K562 (cell line): ENCODE measurements at regions not wholly inside any gene's neighbourhood (a gene's known extent, or its start where the extent isn't known, plus 50 kb on each side); places are given as distances from the start of the nearest gene placed in this dataset.

Experiments
- ATAC-seq: fragments of 200-7000 bp; cut with Tn5 transposase; 3 replicates; pipeline ENCODE4 v1.9.1; 2020; ENCODE audit warnings: moderate library complexity
- BruUV-seq: library from RNA; stranded (reverse); fragments of 400-500 nt; replicated peaks from 2 replicates; lab custom pipeline; 2021; lab: Mats Ljungman, UMichigan
- CTCF ChIA-PET: fragments of 300-600 bp; formaldehyde crosslinking; extraction: SDS; loops from one replicate; lab custom pipeline; 2021; ENCODE audit warnings: low intra/inter-chr PET ratio; lab: Yijun Ruan, JAX
- POLR2A ChIA-PET: fragments of 300-600, 350-650 bp; sonication (Branson Sonifier 250); formaldehyde crosslinking; extraction: SDS; loops from one replicate; lab custom pipeline; 2021; ENCODE audit warnings: antibody characterized with exemption, inconsistent platforms; lab: Yijun Ruan, JAX
- DNase-seq, 4 experiments: peaks; one replicate each; pipeline versions ENCODE4 v3.0.0 to v3.0.0-alpha.2; 2011 to 2018; ENCODE audit warnings: low spot score in 3 of 4, mixed read lengths in 3 of 4; ENCODE audit errors: extremely low read depth in 1 of 4
- FAIRE-seq: peaks from 2 replicates; lab custom pipeline; 2011; peaks lifted over from hg19 to GRCh38; lab: Jason Lieb, UNC
- H2AFZ ChIP-seq: 2 replicates; pipeline ENCODE4 v1.6.0; 2011; ENCODE audit warnings: low read depth, low read length, control low read depth, inconsistent platforms
- H3K27ac ChIP-seq: fragments of 200-600 bp; 3 replicates; pipeline ENCODE4 v1.8.0; 2011; ENCODE audit warnings: low read depth, mild to moderate bottlenecking, control low read depth, inconsistent platforms, low read length, moderate library complexity, mixed read lengths; ENCODE audit errors: extremely low read depth
- H3K27me3 ChIP-seq, 2 experiments: fragments of 300-600 bp in 1 of 2; 2 replicates in 1 of 2; 3 replicates in 1 of 2; pipeline versions ENCODE4 v1.6.0 to v1.8.0; 2011; ENCODE audit warnings: inconsistent platforms in 2 of 2, low read length in 2 of 2, mild to moderate bottlenecking in 1 of 2, mixed read lengths in 1 of 2, moderate library complexity in 1 of 2; ENCODE audit not compliant: control insufficient read depth in 2 of 2, insufficient read depth in 2 of 2
- H3K36me3 ChIP-seq: fragments of 300-600 bp; 3 replicates; pipeline ENCODE4 v1.8.0; 2011; ENCODE audit warnings: mild to moderate bottlenecking, low read length, inconsistent platforms; ENCODE audit not compliant: control insufficient read depth, insufficient read depth
- H3K4me1 ChIP-seq, 2 experiments: fragments of 200-600 bp in 1 of 2; replicated peaks in 1 of 2; 2 replicates in 1 of 2; 3 replicates in 1 of 2; pipeline versions ENCODE4 v1.5.1 to v1.8.0; 2011; ENCODE audit warnings: inconsistent platforms in 2 of 2, low read length in 2 of 2, mild to moderate bottlenecking in 1 of 2, mixed read lengths in 1 of 2, moderate library complexity in 1 of 2; ENCODE audit not compliant: control insufficient read depth in 2 of 2, insufficient read depth in 2 of 2
- H3K4me2 ChIP-seq: 2 replicates; pipeline ENCODE4 v1.6.1; 2011; ENCODE audit warnings: low read length, control low read depth, inconsistent platforms, mixed read lengths; ENCODE audit not compliant: insufficient read depth
- H3K4me3 ChIP-seq: fragments of 200-600 bp; sonication (generic), shearing (Covaris generic); 2 replicates; pipeline ENCODE4 v1.5.1; 2016; ENCODE audit warnings: control low read depth, inconsistent platforms
- H3K79me2 ChIP-seq: fragments of 200-600 bp; 3 replicates; pipeline ENCODE4 v1.8.0; 2011; ENCODE audit warnings: low read length, inconsistent platforms; ENCODE audit not compliant: control insufficient read depth, insufficient read depth
- H3K9ac ChIP-seq, 2 experiments: 2 replicates each; pipeline versions ENCODE4 v1.6.0 to v1.6.1; 2011; ENCODE audit warnings: low read depth in 2 of 2, low read length in 2 of 2, control low read depth in 1 of 2, inconsistent platforms in 1 of 2, mild to moderate bottlenecking in 1 of 2, mixed read lengths in 1 of 2; ENCODE audit not compliant: insufficient read depth in 1 of 2
- H3K9me1 ChIP-seq: one replicate; pipeline ENCODE4 v1.6.0; 2011; ENCODE audit warnings: inconsistent platforms, mild to moderate bottlenecking, low read length, moderate library complexity; ENCODE audit not compliant: control insufficient read depth, insufficient read depth
- H3K9me3 ChIP-seq: replicated peaks from 2 replicates; pipeline ENCODE4 v1.5.1; 2011; ENCODE audit warnings: low read depth, low read length, inconsistent platforms; ENCODE audit not compliant: control insufficient read depth, insufficient read depth
- H4K20me1 ChIP-seq: replicated peaks from 2 replicates; pipeline ENCODE4 v1.6.1; 2011; ENCODE audit warnings: low read length, inconsistent platforms, mixed read lengths; ENCODE audit not compliant: control insufficient read depth, insufficient read depth
- ADNP ChIP-seq: fragments of 200-800 bp; sonication (Bioruptor generic); IDR thresholded peaks from 2 replicates; pipeline ENCODE4 v1.6.1; 2016; ENCODE audit warnings: missing genetic modification characterization, missing compliant biosample characterization
- BCOR ChIP-seq: fragments of 450-650 bp; IDR thresholded peaks from 2 replicates; pipeline ENCODE4 v1.6.1; 2016
- ETS2 ChIP-seq: IDR thresholded peaks from 2 replicates; pipeline ENCODE4 v1.6.1; 2016; ENCODE audit warnings: borderline replicate concordance, missing genetic modification characterization, mild to moderate bottlenecking, moderate library complexity, missing compliant biosample characterization; ENCODE audit not compliant: poor library complexity, severe bottlenecking
- IFI16 ChIP-seq: fragments of 250-450 bp; sonication (Bioruptor Pico); IDR thresholded peaks from 2 replicates; pipeline ENCODE4 v2.1.2; 2022; ENCODE audit warnings: mild to moderate bottlenecking, inconsistent platforms
- LARP7 ChIP-seq: fragments of 450-650 bp; IDR thresholded peaks from 2 replicates; pipeline ENCODE4 v1.6.1; 2016
- MBD2 ChIP-seq: sonication (generic); IDR thresholded peaks from 2 replicates; pipeline ENCODE4 v1.6.1; 2016; ENCODE audit warnings: low read depth, borderline replicate concordance
- WGBS: fragments of 100-300 bp; shearing (Covaris generic); methylation state at CpG from one replicate; pipeline ENCODE4 v1.1.6; 2016; ENCODE audit warnings: low coverage, mixed read lengths; ENCODE audit not compliant: insufficient coverage; ENCODE audit errors: missing lambda C conversion rate; 5-methylcytosine and 5-hydroxymethylcytosine counted together
- in situ Hi-C: fragments of 300-500 bp; cut with MboI; formaldehyde crosslinking; loops from 4 replicates; pipeline ENCODE4 v1.15.0; 2018; ENCODE audit warnings: inconsistent platforms, mixed read lengths
- intact Hi-C: fragments of 100-400 bp; cut with micrococcal nuclease; formaldehyde crosslinking; loops from 2 replicates; pipeline ENCODE4 v1.14.2; 2022
- TF ChIP-seq, protein P1 (sequence below), 2 experiments: fragments of 450-650 bp in 1 of 2; IDR thresholded peaks; 2 replicates each; pipeline ENCODE4 v1.6.1; 2011 to 2017; ENCODE audit warnings: low read depth in 2 of 2, antibody characterized with exemption in 1 of 2, borderline replicate concordance in 1 of 2, low read length in 1 of 2, mild to moderate bottlenecking in 1 of 2, mixed read lengths in 1 of 2; ENCODE audit not compliant: control insufficient read depth in 1 of 2
- TF ChIP-seq, protein P2 (sequence below): fragments of 250-450 bp; sonication (Bioruptor Pico); IDR thresholded peaks from 2 replicates; pipeline ENCODE4 v1.8.0; 2021; ENCODE audit warnings: mild to moderate bottlenecking, moderate library complexity
- TF ChIP-seq, protein P3 (sequence below), 2 experiments: IDR thresholded peaks; 2 replicates each; pipeline ENCODE4 v1.6.1; 2011; ENCODE audit warnings: borderline replicate concordance in 1 of 2, control low read depth in 1 of 2, low read depth in 1 of 2, low read length in 1 of 2, mild to moderate bottlenecking in 1 of 2, mixed read lengths in 1 of 2, moderate library complexity in 1 of 2; ENCODE audit not compliant: insufficient read depth in 1 of 2, insufficient read length in 1 of 2, poor library complexity in 1 of 2, severe bottlenecking in 1 of 2; ENCODE audit errors: extremely low read depth in 1 of 2
- TF ChIP-seq, protein P4 (sequence below): fragments of 450-650 bp; formaldehyde crosslinking; IDR thresholded peaks from 2 replicates; pipeline ENCODE4 v1.4.0; 2020; ENCODE audit warnings: mild to moderate bottlenecking, moderate library complexity
- TF ChIP-seq, protein P5 (sequence below): IDR thresholded peaks from 2 replicates; pipeline ENCODE4 v1.6.1; 2011; ENCODE audit not compliant: insufficient read length; ENCODE audit errors: extremely low read depth

DNA sequence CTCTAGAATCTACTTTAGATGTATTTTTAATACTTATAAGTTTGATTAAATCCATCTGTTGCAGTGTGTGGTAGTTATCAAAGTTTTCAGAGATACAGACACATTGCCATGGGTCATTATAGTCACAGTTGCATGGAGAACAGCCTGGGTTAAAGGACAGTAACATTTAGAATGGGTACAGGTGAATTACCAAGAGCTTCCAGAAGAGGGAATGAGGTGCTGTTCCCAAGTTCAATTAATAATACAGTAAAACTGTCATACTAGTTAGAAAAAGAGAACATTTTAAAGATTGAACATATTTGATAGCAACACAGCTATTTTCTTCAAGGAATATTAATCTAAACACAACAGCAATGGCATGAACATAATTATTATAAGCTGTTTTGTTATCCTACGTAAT is 322.6 kb upstream of the SLC10A2 start:
- POLR2A ChIA-PET: no interaction called here
- Histone ChIP-seq H4K20me1 (no peaks in the 10 kb centered on the region), H3K9ac (no peak overlapping the region), H3K4me2 (no peak overlapping the region), H2AFZ (no peak overlapping the region), H3K79me2 (no peaks in the 10 kb centered on the region), H3K9me3 (no peaks in the 10 kb centered on the region), H3K27ac (no peak overlapping the region), H3K36me3 (no peaks in the 10 kb centered on the region), H3K4me1 (no peaks in the 10 kb centered on the region), H3K4me3 (no peak overlapping the region), H3K9me1 (no peaks in the 10 kb centered on the region), H3K27me3 (no peaks in the 10 kb centered on the region)
- no peak for DNase-seq
- no peak for ATAC-seq
- 0% methylated on average over 1 of the region's 1 CpG for WGBS
- no peak for FAIRE-seq
- CTCF ChIA-PET: no interaction called here
- in situ Hi-C loops: no loop called here
- no TSS peak for BruUV-seq
- intact Hi-C loops: no loop called here
- TF ChIP-seq, protein P1, sequence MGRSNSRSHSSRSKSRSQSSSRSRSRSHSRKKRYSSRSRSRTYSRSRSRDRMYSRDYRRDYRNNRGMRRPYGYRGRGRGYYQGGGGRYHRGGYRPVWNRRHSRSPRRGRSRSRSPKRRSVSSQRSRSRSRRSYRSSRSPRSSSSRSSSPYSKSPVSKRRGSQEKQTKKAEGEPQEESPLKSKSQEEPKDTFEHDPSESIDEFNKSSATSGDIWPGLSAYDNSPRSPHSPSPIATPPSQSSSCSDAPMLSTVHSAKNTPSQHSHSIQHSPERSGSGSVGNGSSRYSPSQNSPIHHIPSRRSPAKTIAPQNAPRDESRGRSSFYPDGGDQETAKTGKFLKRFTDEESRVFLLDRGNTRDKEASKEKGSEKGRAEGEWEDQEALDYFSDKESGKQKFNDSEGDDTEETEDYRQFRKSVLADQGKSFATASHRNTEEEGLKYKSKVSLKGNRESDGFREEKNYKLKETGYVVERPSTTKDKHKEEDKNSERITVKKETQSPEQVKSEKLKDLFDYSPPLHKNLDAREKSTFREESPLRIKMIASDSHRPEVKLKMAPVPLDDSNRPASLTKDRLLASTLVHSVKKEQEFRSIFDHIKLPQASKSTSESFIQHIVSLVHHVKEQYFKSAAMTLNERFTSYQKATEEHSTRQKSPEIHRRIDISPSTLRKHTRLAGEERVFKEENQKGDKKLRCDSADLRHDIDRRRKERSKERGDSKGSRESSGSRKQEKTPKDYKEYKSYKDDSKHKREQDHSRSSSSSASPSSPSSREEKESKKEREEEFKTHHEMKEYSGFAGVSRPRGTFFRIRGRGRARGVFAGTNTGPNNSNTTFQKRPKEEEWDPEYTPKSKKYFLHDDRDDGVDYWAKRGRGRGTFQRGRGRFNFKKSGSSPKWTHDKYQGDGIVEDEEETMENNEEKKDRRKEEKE (IDR thresholded peaks at IDR 0.05; ENCODE audit: borderline replicate concordance in 1 of 2, control insufficient read depth in 1 of 2, low read depth in 2 of 2, low read length in 1 of 2): no peak
- TF ChIP-seq ADNP (tag) (no peak), MBD2 (no peak), BCOR (no peak), IFI16 (CRISPR knock-in tag) (no peak), ETS2 (no peak), LARP7 (no peak)
- TF ChIP-seq, protein P2, sequence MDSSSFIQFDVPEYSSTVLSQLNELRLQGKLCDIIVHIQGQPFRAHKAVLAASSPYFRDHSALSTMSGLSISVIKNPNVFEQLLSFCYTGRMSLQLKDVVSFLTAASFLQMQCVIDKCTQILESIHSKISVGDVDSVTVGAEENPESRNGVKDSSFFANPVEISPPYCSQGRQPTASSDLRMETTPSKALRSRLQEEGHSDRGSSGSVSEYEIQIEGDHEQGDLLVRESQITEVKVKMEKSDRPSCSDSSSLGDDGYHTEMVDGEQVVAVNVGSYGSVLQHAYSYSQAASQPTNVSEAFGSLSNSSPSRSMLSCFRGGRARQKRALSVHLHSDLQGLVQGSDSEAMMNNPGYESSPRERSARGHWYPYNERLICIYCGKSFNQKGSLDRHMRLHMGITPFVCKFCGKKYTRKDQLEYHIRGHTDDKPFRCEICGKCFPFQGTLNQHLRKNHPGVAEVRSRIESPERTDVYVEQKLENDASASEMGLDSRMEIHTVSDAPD: no peak
- TF ChIP-seq, protein P3, sequence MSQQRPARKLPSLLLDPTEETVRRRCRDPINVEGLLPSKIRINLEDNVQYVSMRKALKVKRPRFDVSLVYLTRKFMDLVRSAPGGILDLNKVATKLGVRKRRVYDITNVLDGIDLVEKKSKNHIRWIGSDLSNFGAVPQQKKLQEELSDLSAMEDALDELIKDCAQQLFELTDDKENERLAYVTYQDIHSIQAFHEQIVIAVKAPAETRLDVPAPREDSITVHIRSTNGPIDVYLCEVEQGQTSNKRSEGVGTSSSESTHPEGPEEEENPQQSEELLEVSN (IDR thresholded peaks at IDR 0.05; ENCODE audit: borderline replicate concordance in 1 of 2, extremely low read depth in 1 of 2, insufficient read depth in 1 of 2, insufficient read length in 1 of 2, low read depth in 1 of 2, low read length in 1 of 2, poor library complexity in 1 of 2, severe bottlenecking in 1 of 2): no peak
- TF ChIP-seq, protein P4, sequence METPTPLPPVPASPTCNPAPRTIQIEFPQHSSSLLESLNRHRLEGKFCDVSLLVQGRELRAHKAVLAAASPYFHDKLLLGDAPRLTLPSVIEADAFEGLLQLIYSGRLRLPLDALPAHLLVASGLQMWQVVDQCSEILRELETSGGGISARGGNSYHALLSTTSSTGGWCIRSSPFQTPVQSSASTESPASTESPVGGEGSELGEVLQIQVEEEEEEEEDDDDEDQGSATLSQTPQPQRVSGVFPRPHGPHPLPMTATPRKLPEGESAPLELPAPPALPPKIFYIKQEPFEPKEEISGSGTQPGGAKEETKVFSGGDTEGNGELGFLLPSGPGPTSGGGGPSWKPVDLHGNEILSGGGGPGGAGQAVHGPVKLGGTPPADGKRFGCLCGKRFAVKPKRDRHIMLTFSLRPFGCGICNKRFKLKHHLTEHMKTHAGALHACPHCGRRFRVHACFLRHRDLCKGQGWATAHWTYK (CRISPR knock-in tag): no peak
- TF ChIP-seq, protein P5, sequence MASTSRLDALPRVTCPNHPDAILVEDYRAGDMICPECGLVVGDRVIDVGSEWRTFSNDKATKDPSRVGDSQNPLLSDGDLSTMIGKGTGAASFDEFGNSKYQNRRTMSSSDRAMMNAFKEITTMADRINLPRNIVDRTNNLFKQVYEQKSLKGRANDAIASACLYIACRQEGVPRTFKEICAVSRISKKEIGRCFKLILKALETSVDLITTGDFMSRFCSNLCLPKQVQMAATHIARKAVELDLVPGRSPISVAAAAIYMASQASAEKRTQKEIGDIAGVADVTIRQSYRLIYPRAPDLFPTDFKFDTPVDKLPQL: no peak
